HG03280 (cell line): ENCODE measurements at regions not wholly inside any gene's neighbourhood (a gene's known extent, or its start where the extent isn't known, plus 50 kb on each side); places are given as distances from the start of the nearest gene placed in this dataset.
"Not testable (repeated sequence)": the region's sequence is repeated elsewhere in the genome, so short reads cannot be mapped to it uniquely, and the experiment has no call there.

Experiments used
- ATAC-seq: cut with Tn5 transposase; IDR thresholded peaks from one replicate; pipeline ENCODE4 v1.9.1; 2021; ENCODE audit warnings: mild to moderate bottlenecking, moderate library complexity; ENCODE audit not compliant: unreplicated experiment

DNA sequence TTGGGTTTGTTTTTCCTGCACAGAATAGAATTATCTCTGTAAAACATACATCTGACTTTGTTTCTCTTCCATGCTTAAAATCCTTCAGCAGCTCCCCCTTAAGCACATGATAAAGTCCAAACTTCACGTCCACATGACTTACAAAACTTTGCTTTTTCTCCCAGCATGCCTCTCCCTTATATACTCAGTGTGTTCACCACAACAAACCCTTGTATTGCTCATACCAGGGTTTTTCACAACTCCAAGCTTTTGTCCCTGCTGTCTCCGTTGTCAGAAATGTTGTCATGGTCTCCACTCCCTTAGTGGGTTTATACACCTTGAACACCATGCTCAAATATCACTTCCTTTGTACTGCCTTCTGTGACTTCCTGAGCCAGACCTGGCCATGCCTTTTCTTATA is 91.1 kb upstream of the MITF start:
- no peak for ATAC-seq

DNA sequence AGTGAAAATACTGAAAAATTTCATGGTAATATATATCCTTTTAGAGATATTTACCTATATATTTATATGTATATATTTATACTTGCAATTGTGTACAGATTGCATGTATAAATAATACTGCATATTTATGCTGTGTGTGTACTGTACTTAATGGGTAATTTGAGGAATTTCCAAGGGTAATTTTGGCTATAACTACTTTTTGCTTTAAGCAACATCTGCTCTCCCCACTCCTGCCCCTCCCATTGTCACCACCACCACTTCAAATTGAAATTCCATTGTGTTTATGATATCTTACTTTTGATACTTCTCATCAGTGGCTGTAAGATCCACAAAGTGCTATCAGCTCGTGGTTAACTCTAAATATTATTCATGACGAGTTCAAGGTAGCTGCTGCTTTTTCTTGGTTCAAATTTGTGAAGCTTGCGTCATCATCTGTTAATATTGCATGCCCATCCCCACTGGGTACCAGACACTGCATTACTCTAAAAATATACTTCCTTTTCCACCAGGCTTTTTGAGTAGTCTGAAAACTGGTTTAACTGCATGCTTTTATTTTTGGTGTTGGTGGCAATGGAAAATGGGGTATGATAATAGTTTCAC is 91.7 kb upstream of the MITF start:
- no peak for ATAC-seq

DNA sequence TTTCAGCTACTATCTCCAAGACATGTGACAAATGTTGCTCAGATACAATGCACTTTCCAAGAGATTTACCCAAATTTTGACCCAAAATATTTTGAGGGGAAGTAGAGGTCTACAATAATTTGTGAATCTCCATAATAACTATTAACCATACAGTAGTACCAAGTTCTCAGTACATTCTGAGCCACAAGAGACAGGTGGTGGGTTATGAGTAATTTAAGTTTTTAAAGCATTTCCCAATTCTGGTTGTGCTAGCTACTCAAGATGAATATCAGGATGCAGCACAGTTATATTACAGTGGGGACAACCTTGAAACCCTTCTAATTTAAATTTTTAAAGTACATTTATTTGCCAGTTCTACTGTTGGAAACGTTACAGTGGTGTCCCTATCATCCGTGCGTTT is 92.2 kb upstream of the MITF start:
- ATAC-seq = no peak

DNA sequence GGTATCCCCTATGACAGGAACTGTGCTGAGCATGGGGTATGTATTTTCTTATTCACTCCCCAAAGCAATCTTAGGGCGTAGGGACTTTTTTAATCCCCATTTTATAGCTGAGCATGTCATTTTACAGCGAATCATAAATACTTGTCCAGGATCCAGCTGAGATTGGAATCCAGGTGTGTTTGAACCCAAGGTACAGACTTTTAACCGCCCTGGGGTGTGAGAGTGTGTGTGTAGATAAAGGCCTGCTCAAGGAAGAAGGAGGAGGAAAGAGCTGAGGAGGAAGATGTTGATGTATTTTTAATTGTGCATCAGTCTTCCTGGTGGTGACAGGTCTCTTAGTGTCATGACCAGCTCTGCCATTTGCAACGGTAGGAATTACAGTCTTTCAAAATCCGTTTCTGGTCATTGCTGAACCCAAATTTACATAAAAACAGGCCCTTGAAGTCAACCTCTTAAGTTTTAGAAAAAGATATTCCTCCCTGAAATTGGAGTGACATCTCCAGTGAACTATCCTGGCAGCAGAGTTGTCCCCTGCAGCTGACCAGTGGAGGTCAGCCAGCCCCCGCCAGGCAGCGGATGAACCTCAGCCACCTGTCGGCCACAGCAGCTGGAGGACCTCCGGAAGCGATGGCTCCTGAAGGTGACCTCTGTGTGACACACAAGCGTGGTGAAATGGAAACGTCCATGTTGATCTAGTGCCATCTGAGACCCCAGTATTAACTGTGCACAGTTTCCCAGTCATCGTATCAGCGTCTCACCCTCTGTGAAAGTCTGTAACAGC is 92.8 kb upstream of the MITF start:
- ATAC-seq = no peak

DNA sequence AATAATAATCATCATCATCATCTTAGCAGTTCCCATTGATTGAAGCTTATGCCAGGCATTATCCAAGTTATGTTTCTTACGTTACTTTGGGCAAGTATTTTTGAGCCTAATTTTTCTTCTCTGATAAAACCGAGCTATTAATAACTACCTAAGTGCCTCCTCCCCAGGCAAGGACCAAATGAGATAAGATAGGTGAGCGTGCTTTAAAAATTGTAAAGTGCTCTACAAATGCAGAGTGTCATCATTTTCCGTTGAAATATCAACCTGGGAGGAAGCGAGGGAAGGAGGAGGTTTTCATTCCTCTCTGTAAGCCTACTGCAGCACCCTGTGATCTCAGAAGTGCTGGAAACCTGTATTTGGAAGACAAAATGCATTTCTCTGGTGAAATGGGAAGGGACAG is 96.7 kb upstream of the MITF start:
- no peak for ATAC-seq

DNA sequence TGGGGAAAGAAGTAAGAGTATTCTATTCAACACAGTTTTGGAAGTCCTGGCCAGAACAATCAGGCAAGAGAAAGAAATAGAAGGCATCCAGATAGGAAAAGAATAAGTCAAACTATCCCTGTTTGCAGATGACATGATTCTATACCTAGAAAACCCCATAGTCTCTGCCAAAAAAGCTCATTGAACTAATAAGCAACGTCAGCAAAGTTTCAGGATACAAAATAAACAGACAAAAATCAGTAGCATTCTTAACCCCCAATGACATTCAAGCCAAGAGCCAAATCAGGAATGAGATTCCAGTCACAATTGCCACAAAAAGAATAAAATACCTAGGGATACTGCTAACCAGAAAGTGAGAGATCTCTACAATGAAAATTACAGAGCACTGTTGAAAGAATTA is 99.4 kb upstream of the MITF start:
- ATAC-seq = no peak

DNA sequence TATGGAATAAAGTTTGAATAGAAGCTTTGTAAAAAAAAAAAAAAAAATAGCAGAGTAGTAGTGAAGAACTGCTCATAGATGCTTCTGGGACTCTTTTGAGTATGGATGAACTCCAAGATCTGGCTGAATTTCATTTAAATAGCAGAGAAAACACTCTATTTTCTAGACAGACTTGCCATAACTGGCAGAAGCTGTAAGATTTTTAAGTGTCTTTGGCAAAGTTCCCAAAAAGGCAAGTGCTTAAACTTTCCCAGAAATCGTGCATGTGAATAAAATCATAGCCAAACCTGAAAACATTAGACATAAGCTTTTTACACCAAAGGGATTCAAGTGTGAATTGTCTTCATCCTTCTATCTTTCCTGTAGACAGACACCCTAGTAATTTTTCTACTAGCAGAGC is 110.3 kb upstream of the MITF start:
- ATAC-seq = no peak

DNA sequence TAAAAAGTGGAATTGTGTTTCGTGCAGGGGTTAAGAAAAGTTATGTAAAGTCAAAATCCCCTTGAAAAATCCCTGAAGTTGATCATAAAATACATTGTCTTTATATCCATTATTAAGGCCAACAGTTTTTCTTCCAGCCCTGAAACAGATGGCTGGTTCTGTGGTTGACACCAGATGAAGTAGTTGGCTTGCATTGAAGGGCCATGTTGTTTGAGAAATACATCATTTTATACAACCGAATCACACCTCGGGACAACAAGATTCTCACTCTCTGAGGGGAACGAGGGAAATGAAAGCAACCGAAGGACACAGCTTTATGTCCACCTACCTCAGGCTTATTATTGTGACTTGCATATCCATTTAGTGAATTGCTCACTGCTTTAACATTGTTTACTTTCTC is 126.0 kb upstream of the MITF start:
- no peak for ATAC-seq

DNA sequence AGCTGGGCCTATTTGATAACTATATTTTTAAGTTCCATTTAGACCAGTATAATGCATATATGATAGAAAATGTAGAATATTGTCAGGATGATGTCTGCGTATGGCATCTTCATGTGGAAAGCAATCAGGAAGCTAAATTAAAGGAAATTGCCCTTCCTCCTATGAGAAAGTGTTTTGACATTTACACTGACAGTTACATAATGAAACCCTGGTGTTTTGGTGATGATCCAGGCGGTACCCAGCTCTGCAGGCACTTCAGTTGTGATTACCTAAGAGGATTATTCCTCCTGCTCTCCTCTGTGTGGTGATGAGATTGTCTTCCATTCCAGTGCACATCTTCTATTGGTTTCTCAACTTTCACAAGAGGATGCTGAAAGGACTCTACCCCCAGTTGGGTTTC is 126.5 kb upstream of the MITF start:
- no peak for ATAC-seq

DNA sequence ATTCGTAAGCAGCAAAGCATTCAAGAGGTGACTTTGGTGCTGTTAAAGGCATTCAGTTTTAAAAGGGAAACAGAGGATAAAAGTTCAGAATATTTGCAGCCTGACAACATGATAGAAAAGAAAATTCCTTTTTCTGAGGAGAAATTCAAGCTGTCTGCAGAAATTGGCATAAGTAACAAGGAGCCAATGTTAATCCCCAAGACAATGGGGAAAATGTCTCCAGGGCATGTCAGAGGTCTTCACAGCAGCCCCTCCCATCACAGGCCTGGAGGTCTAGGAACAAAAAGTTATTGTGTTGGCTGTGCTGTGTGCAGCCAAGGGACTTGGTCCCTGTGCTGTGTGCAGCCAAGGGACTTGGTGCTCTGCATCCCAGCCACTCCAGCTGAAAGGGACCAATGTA is 129.7 kb upstream of the MITF start:
- ATAC-seq = not testable (repeated sequence)

DNA sequence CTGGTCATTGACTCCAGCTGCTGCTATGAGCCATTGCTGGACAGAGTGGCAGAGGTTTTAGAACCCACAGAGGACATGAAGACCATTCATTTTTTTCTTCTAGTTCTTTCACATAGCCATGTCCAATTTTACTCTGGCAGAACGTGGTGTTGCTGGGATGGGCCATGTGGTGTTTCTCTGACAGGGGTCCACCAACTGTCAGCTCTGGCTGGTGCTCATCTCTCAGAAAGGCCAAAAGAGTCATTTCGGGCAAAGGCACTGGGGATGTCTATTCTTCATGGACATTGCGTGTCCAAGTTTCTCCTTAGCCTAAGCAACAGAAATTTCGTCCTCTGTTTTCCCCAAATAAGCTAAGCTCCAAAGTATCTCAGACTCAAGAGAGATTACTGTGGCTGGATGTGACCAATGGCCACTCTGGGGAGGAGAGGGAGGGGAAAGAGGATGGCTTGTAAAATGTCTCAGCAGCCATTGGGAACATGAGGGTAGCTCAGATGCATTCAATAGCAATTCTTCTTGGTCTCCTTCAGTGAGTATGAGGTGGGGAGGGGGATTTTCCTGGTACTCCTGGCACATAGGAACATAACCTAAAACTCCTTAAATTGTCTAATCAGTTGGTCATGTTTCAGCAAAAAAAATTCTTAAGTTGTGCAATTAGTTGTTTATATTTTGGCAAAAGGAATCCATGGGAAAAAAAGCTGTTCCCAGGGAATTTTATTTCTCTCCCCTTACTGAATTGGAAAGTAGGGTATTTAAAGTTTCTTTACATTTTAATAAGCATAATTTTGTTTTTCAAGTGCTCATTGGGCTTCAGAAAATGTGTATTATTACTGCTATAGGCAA is 131.6 kb upstream of the MITF start:
- no peak for ATAC-seq

DNA sequence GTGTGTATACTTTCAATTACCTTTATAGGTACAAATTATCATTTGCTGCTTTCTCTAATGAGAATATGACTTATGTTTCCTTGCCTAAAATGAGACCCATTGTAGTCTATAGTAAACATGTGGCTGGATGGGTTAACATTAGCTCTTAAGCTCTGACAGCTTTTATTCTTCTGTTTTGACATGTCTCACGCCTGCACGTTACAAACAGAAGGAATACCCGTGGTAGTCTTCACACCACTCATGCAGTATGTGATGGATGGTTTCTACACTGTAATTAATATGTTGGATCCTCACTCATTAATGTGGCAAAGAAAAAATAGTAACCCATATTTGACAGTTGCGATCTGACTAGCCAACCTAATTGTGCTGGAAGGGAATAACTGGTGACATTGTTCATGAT is 133.4 kb upstream of the MITF start:
- ATAC-seq = no peak

DNA sequence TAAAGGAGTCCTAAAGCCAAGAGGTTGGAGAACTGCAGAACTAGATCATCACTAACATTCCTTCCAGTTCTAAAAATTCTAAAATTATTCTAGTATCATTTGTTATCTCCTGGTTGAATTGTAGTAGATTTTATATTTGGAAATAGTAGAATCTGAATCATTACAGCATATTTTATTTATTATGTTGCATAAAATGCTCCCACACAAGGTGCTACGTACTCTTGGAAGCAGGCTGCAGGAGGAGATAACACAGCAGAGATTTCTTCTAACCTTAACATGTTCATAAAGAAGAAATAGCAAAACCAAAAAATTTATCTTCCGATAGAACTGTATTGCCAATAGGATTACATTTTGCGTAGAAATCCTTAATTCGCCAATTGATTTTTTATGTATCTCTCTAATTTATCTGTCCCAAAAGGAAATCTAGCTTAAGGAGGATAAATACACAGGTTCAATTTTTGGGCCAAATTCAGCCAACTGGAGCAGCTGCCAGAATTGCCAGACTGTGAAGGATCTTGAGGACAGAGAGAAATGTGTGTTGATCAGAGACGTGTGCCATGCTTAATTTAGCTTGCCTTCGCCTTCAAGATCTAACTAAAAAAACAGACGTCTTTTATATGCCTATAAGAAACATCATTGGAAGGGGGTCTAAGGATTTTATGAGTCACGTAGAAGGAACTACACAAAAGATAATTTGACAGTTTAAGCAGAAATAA is 134.4 kb upstream of the MITF start:
- ATAC-seq = no peak

DNA sequence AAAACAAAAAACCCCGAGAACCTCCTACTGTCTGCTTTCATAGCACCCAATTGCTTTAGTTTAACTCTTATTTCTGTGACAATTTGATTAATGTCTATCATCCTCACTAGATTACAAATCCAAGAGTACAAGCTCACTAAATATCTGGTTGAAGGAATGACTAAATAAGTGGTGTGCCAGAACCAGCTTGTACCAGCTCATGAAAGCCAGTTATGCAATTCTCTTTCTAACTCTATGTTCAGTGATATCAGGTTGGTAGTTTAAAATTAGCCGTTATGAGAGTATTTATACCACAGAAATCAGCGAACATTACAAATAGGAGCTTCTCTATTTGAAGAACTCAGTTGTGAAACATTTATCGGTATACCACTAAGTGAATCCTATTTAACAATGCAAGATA is 137.2 kb upstream of the MITF start:
- ATAC-seq = no peak

DNA sequence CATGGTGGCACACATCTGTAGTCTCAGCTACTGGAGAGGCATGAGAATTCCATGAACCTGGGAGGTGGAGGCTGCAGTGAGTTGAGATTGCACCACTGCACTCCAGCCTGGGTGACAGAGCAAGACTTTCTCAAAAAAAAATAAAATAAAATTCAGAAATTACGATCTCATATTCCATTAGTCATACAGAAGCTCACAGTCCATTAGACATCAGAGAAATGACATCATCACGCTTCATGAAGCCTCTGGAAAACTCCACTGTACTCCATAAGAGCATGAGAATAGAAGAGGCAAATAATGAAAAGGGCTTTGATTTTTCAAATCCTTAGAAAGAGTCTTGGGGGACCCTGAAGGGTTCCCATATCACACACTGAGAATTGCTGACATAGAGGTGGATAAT is 145.0 kb upstream of the MITF start:
- ATAC-seq = no peak

DNA sequence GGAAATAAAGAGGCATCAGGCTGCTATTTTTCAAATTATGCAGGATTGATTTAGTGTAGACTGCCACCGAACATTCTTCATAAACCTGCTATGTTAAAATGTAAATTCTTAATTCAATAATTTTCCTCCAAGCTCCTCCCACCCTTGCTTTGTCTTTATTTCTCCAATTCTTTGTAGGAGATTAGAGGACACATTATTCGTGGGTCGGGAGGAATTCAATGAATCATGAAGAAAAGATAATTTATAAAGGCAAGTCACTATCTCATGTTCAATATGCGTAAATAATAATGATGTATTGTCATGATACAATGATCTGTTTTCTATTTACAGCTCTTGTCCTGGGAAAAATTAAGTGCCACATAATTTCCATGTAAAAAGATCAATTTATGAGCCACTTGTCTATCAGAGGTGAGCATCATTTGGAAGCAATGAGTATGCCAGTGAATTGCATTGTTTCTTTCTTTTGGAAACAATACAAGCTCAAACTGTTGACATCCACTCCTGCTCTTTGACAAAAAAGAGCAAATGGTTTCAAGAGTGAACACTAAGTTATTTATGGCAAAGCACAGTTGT is 148.0 kb upstream of the MITF start:
- ATAC-seq = no peak

DNA sequence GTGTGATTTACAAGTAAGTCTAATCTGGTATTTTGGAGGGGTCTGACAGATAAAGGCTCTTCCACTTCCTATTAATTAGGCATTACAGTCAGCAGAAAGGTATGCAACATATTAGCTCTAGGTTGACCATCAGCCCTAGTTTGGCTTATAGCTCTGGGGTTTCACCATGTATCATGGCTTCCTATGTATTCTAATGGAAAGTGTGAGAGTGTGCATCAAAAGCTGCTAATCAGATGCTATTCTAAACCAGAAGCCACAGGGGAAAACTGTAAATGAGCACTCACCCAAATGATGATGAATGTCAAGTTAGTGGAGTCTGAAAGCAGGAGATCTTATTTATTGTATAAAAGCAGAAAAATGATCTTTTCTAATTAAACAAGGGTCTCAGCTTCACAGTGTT is 149.2 kb upstream of the MITF start:
- ATAC-seq = no peak

DNA sequence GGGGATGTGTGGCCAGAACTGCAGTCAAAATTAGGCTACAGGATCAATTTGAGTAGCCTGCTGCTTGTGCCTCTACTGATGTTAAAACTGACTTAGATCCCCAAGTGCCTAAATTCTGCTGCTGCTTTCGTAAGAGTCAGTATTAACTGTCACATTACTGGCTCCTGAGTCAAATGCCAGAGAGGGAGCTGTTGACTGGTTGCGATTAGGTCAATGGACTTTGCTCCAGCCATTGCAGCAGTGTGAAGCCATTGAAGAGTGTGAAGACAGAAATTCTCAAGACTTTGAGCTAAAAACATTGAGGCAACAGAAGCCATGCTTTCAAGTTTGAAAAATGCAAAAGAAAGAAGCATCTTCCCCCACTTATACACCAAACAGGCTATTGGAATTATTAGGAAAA is 151.1 kb upstream of the MITF start:
- no peak for ATAC-seq

DNA sequence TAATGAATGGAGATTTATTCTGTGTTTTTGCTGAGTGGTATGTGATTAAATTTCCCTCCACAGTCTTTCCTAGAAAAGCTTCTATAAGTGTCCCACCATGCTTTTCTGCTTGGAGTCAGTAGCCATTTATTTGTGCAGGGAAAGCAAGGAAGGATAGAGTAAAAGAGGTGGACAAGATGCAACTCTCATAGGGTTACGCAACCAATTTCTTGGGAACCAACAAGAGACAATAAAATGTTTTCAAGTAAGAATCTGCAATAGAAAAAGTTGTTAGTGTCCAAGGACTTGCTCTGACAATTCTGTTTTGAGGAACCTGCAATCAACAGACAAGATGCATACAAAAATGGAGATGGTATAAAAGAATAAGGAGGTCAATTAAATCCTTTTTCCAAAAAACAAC is 153.8 kb upstream of the MITF start:
- no peak for ATAC-seq

DNA sequence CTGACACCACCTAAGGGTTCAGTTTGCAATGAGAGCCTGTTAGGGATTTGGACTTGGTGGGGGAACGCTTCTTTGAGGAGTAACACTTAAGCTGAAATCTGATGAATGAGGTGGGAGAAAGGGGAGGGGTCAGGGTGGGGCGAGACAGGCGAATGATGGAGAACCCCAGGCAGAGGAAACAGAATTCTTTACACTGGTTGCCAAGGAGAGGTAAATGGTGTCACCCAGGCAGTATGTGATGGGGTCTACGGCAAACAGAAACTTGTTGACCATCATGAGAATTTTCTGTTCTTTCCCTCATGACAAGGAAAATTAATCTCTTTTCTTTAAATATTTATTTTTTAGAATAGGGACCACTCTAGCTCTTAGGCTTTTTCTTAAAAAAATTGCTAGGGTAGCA is 157.2 kb upstream of the MITF start:
- no peak for ATAC-seq
